ENCODE measurements at regions not wholly inside any gene's neighbourhood (a gene's known extent, or its start where the extent isn't known, plus 50 kb on each side); places are given as distances from the start of the nearest gene placed in this dataset.

GRCh38 chr13:44088411-44088810, 208.7 kb downstream of the LACC1 start:
- ChIA-PET CTCF (no interaction called here), POLR2A (no interaction called here)
- no peak overlapping the region for H3K4me3 ChIP-seq (ENCODE audit: low read depth, low read length)
- DNase-seq (ENCODE audit: low read depth, low spot score), result no peak
- TF ChIP-seq CTCF (IDR thresholded peaks at IDR 0.05; ENCODE audit: insufficient read depth, low read length, missing control alignments), result no peak

GRCh38 chr13:44088991-44089413, 209.3 kb downstream of the LACC1 start:
- ChIA-PET POLR2A (no interaction called here), CTCF (no interaction called here)
- no peak for DNase-seq (ENCODE audit: low read depth, low spot score)
- H3K4me3 ChIP-seq (ENCODE audit: low read depth, low read length), result no peak overlapping the region
- no peak for TF ChIP-seq CTCF (IDR thresholded peaks at IDR 0.05; ENCODE audit: insufficient read depth, low read length, missing control alignments)

GRCh38 chr13:44089452-44089851, 209.7 kb downstream of the LACC1 start:
- no peak for TF ChIP-seq CTCF (IDR thresholded peaks at IDR 0.05; ENCODE audit: insufficient read depth, low read length, missing control alignments)
- no peak overlapping the region for H3K4me3 ChIP-seq (ENCODE audit: low read depth, low read length)
- CTCF ChIA-PET, result no interaction called here
- DNase-seq (ENCODE audit: low read depth, low spot score), result no peak
- POLR2A ChIA-PET, result no interaction called here

- DNase-seq (ENCODE audit: low read depth, low spot score), result no peak
- CTCF ChIA-PET, result no interaction called here
- H3K4me3 ChIP-seq (ENCODE audit: low read depth, low read length), result no peak overlapping the region
- TF ChIP-seq CTCF (IDR thresholded peaks at IDR 0.05; ENCODE audit: insufficient read depth, low read length, missing control alignments), result no peak
- POLR2A ChIA-PET, result no interaction called here
Measured at GRCh38 chr13:44092078-44092970, 212.6 kb downstream of the LACC1 start.

- POLR2A ChIA-PET, result no interaction called here
- TF ChIP-seq CTCF (IDR thresholded peaks at IDR 0.05; ENCODE audit: insufficient read depth, low read length, missing control alignments), result no peak
- H3K4me3 ChIP-seq (ENCODE audit: low read depth, low read length), result no peak overlapping the region
- DNase-seq (ENCODE audit: low read depth, low spot score), result no peak
- CTCF ChIA-PET, result no interaction called here
Measured at GRCh38 chr13:44093607-44094564, 214.2 kb downstream of the LACC1 start.

- ChIA-PET CTCF (no interaction called here), POLR2A (no interaction called here)
- H3K4me3 ChIP-seq (ENCODE audit: low read depth, low read length), result no peak overlapping the region
- no peak for TF ChIP-seq CTCF (IDR thresholded peaks at IDR 0.05; ENCODE audit: insufficient read depth, low read length, missing control alignments)
- no peak for DNase-seq (ENCODE audit: low read depth, low spot score)
Measured at GRCh38 chr13:44096901-44097300, 217.2 kb downstream of the LACC1 start.

Measured in AG04449 (cell line).